Right lobe of liver (tissue), 6 donors: ENCODE measurements at regions not wholly inside any gene's neighbourhood (a gene's known extent, or its start where the extent isn't known, plus 50 kb on each side); places are given as distances from the start of the nearest gene placed in this dataset.

Experiments
- ATAC-seq, 4 donors: fragments of 200-7000 bp; cut with Tn5 transposase; one replicate each; pipeline ENCODE4 v1.9.1; 2020; ENCODE audit warnings: mild to moderate bottlenecking in 4 of 4, moderate library complexity in 4 of 4
- DNase-seq, 3 donors: peaks; one replicate each; pipeline ENCODE4 v3.0.0-alpha.2; 2020
- H3K27ac ChIP-seq, 3 donors: fragments of 200-600 bp; one replicate each; pipeline ENCODE4 v1.8.0; 2022
- H3K27me3 ChIP-seq, 2 donors: fragments of 200-600 bp; one replicate each; pipeline ENCODE4 v1.8.0; 2022
- H3K36me3 ChIP-seq, 4 donors: fragments of 200-600 bp; sonication (generic) in 1 of 4; one replicate each; pipeline versions ENCODE4 v1.5.1 to v1.8.0; 2017 to 2022; ENCODE audit warnings: control low read depth in 1 of 4
- H3K4me1 ChIP-seq, 4 donors: fragments of 200-600 bp; sonication (generic) in 1 of 4; one replicate each; pipeline versions ENCODE4 v1.5.1 to v1.8.0; 2017 to 2022; ENCODE audit warnings: control low read depth in 1 of 4
- H3K4me3 ChIP-seq, 3 donors: fragments of 200-600 bp; one replicate each; pipeline ENCODE4 v1.8.0; 2022
- H3K9me3 ChIP-seq, 4 donors: fragments of 200-600 bp; sonication (generic) in 1 of 4; one replicate each; pipeline versions ENCODE4 v1.5.1 to v1.8.0; 2017 to 2022; ENCODE audit warnings: control low read depth in 1 of 4
- CTCF ChIP-seq, 4 donors: fragments of 200-600 bp in 3 of 4; fragments of 450-650 bp in 1 of 4; IDR thresholded peaks; one replicate each; pipeline versions ENCODE4 v1.5.1 to v1.8.0; 2016 to 2022; ENCODE audit warnings: antibody characterized with exemption in 4 of 4, mild to moderate bottlenecking in 2 of 4
- POLR2A ChIP-seq: fragments of 450-650 bp; IDR thresholded peaks from one replicate; pipeline ENCODE4 v1.6.1; 2017; ENCODE audit warnings: antibody characterized with exemption, mild to moderate bottlenecking
- WGBS: methylation state at CpG from one replicate; pipeline ENCODE4 v1.1.6; 2018; ENCODE audit warnings: low coverage, low lambda C conversion rate; ENCODE audit not compliant: insufficient coverage; ENCODE audit errors: missing lambda C conversion rate; 5-methylcytosine and 5-hydroxymethylcytosine counted together
- intact Hi-C, 2 donors: fragments of 100-400 bp; cut with DNase I; formaldehyde crosslinking; loops; one replicate each; pipeline versions ENCODE4 v1.11.2 to v1.14.1; 2022
- donor health status: DM: no; HTN: yes; CAD: no.
- donor health status: DM: no; HTN: no; CAD: no.
- donor health status: DM: no; HTN: no; CAD: no.
- donor health status: DM: no; HTN: yes; CAD: no.
- donor health status: DM: no; HTN: yes; CAD: no.

GRCh38 chr6:95690328-95690727 is 113.0 kb downstream of the MANEA start:
- Histone ChIP-seq H3K27ac (no peak overlapping the region), H3K9me3 (no peaks in the 10 kb centered on the region), H3K36me3 (no peaks in the 10 kb centered on the region), H3K4me3 (no peak overlapping the region), H3K27me3 (no peaks in the 10 kb centered on the region), H3K4me1 (no peaks in the 10 kb centered on the region)
- ATAC-seq (peak in 1 of 4 donors; percentile 51), DNase-seq (no peak)
- 57% methylated on average over 4 of the region's 4 CpGs for WGBS
- TF ChIP-seq POLR2A (no peak), CTCF (IDR thresholded peaks at IDR 0.05) (no peak)
- intact Hi-C loops, result no loop called here

GRCh38 chr6:95693108-95693507 is 115.8 kb downstream of the MANEA start:
- intact Hi-C loops, result no loop called here
- Histone ChIP-seq H3K27me3 (no peaks in the 10 kb centered on the region), H3K9me3 (no peaks in the 10 kb centered on the region), H3K4me3 (no peak overlapping the region), H3K4me1 (no peaks in the 10 kb centered on the region), H3K36me3 (no peaks in the 10 kb centered on the region), H3K27ac (no peak overlapping the region)
- no peak for TF ChIP-seq POLR2A
- no peak for TF ChIP-seq CTCF (IDR thresholded peaks at IDR 0.05)
- 39% methylated on average over 3 of the region's 3 CpGs for WGBS
- DNase-seq (no peak), ATAC-seq (no peak)

GRCh38 chr6:95698271-95698670 is 120.9 kb downstream of the MANEA start:
- Histone ChIP-seq H3K4me1 (no peaks in the 10 kb centered on the region), H3K36me3 (no peaks in the 10 kb centered on the region), H3K9me3 (no peaks in the 10 kb centered on the region), H3K4me3 (no peak overlapping the region), H3K27ac (no peak overlapping the region), H3K27me3 (no peaks in the 10 kb centered on the region)
- no peak for DNase-seq
- TF ChIP-seq POLR2A (no peak), CTCF (IDR thresholded peaks at IDR 0.05) (no peak)
- intact Hi-C loops, result no loop called here
- 0% methylated on average over 1 of the region's 1 CpG for WGBS
- no peak for ATAC-seq

GRCh38 chr6:95723638-95724037 is 146.3 kb downstream of the MANEA start:
- no peak for DNase-seq
- Histone ChIP-seq H3K4me3 (no peak overlapping the region), H3K27ac (no peak overlapping the region), H3K27me3 (no peaks in the 10 kb centered on the region), H3K4me1 (no peaks in the 10 kb centered on the region), H3K36me3 (no peaks in the 10 kb centered on the region), H3K9me3 (no peaks in the 10 kb centered on the region)
- 43% methylated on average over 2 of the region's 2 CpGs for WGBS
- intact Hi-C loops, result no loop called here
- TF ChIP-seq CTCF (IDR thresholded peaks at IDR 0.05), result no peak
- TF ChIP-seq POLR2A, result no peak
- no peak for ATAC-seq

GRCh38 chr6:95725344-95725743 is 148.0 kb downstream of the MANEA start:
- Histone ChIP-seq H3K4me1 (no peaks in the 10 kb centered on the region), H3K27me3 (no peaks in the 10 kb centered on the region), H3K4me3 (no peak overlapping the region), H3K9me3 (no peaks in the 10 kb centered on the region), H3K27ac (no peak overlapping the region), H3K36me3 (no peaks in the 10 kb centered on the region)
- TF ChIP-seq CTCF (IDR thresholded peaks at IDR 0.05) (no peak), POLR2A (no peak)
- WGBS, result 53% methylated on average over 2 of the region's 2 CpGs
- DNase-seq (no peak), ATAC-seq (no peak)
- intact Hi-C loops, result no loop called here
